ENCODE measurements at regions not wholly inside any gene's neighbourhood (a gene's known extent, or its start where the extent isn't known, plus 50 kb on each side); places are given as distances from the start of the nearest gene placed in this dataset.
"Not testable (repeated sequence)": the region's sequence is repeated elsewhere in the genome, so short reads cannot be mapped to it uniquely, and the experiment has no call there.

DNA sequence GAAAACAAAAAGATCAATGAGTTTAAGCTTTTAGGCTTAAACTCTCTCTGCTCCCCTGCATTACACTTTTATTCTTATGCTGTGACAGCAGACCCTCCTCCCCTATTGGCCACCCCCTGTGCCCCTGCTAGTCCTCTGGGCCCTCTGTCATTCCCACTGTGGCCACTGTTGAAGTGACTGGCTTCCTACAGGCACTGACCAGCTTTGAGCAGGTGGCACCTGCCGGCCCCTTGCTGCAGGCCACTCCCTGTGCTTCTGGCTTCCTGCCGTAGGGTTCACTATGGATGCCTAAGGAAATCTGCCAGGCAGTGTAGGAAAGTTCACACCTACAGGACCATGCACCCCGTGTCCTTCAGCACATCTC lies 156.5 kb upstream of the L3MBTL4 start:
- DNase-seq (ENCODE audit: unreplicated experiment) = no peak
- H3K27ac Mint-ChIP-seq (ENCODE audit: low read depth, unreplicated experiment) = no peak overlapping the region
- no peaks in the 10 kb centered on the region for H3K9me3 Mint-ChIP-seq (ENCODE audit: unreplicated experiment)
- no peaks in the 10 kb centered on the region for H3K36me3 Mint-ChIP-seq (ENCODE audit: insufficient read depth, unreplicated experiment)
- ChIA-PET CTCF (no interaction called here), POLR2A (no interaction called here)
- H3K27me3 Mint-ChIP-seq (ENCODE audit: insufficient read depth, unreplicated experiment) = no peaks in the 10 kb centered on the region
- intact Hi-C loops (cut with micrococcal nuclease) = no loop called here
- H3K4me1 Mint-ChIP-seq (ENCODE audit: insufficient read depth, unreplicated experiment) = peaks cover 13% of the 10 kb centered on the region
- BruUV-seq (replicated peaks) = no TSS peak
- no peak overlapping the region for H3K4me3 Mint-ChIP-seq (ENCODE audit: unreplicated experiment)
- TF ChIP-seq, protein P1, sequence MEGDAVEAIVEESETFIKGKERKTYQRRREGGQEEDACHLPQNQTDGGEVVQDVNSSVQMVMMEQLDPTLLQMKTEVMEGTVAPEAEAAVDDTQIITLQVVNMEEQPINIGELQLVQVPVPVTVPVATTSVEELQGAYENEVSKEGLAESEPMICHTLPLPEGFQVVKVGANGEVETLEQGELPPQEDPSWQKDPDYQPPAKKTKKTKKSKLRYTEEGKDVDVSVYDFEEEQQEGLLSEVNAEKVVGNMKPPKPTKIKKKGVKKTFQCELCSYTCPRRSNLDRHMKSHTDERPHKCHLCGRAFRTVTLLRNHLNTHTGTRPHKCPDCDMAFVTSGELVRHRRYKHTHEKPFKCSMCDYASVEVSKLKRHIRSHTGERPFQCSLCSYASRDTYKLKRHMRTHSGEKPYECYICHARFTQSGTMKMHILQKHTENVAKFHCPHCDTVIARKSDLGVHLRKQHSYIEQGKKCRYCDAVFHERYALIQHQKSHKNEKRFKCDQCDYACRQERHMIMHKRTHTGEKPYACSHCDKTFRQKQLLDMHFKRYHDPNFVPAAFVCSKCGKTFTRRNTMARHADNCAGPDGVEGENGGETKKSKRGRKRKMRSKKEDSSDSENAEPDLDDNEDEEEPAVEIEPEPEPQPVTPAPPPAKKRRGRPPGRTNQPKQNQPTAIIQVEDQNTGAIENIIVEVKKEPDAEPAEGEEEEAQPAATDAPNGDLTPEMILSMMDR (IDR thresholded peaks at IDR 0.05; ENCODE audit: unreplicated experiment) = no peak

DNA sequence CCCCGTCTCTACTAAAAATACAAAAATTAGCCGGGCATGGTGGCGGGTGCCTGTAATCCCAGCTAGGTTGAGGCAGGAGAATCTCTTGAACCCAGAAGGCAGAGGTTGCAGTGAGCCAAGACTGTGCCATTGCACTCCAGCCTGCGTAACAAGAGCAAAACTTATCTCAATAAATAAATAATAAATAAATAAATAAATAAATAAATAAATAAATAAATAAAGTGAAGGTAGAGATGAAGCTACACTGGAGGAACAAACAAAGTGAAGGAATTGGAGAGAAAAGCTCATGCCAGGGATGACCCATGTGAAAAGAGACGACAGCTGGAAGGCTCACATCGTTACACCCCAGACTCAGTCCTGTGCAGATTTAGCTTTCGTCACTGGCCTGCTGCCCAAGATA lies 157.3 kb upstream of the ARHGAP28 start:
- DNase-seq (ENCODE audit: unreplicated experiment); H3K9me3 Mint-ChIP-seq (ENCODE audit: unreplicated experiment); POLR2A ChIA-PET; H3K36me3 Mint-ChIP-seq (ENCODE audit: insufficient read depth, unreplicated experiment); H3K27ac Mint-ChIP-seq (ENCODE audit: low read depth, unreplicated experiment); intact Hi-C loops (cut with micrococcal nuclease); H3K27me3 Mint-ChIP-seq (ENCODE audit: insufficient read depth, unreplicated experiment); BruUV-seq (replicated peaks); H3K4me3 Mint-ChIP-seq (ENCODE audit: unreplicated experiment); H3K4me1 Mint-ChIP-seq (ENCODE audit: insufficient read depth, unreplicated experiment): not testable (repeated sequence)
- CTCF ChIA-PET = interaction anchor here (0.5 to 1.1 kb wide), 2 partner anchors 26 to 1312 kb away, joined by 3 read pairs; no protein-coding TSS in a partner anchor

- no peaks in the 10 kb centered on the region for H3K27me3 Mint-ChIP-seq (ENCODE audit: insufficient read depth, unreplicated experiment)
- intact Hi-C loops (cut with micrococcal nuclease) = no loop called here
- no peaks in the 10 kb centered on the region for H3K9me3 Mint-ChIP-seq (ENCODE audit: unreplicated experiment)
- no peak overlapping the region for H3K4me3 Mint-ChIP-seq (ENCODE audit: unreplicated experiment)
- TF ChIP-seq, protein P1 (IDR thresholded peaks at IDR 0.05; ENCODE audit: unreplicated experiment) = no peak
- H3K36me3 Mint-ChIP-seq (ENCODE audit: insufficient read depth, unreplicated experiment) = no peaks in the 10 kb centered on the region
- no peaks in the 10 kb centered on the region for H3K4me1 Mint-ChIP-seq (ENCODE audit: insufficient read depth, unreplicated experiment)
- ChIA-PET POLR2A (no interaction called here), CTCF (interaction anchor here (0.7 to 1.3 kb wide), 3 partner anchors 45 to 311 kb away, joined by 3 to 5 read pairs (median 3); no protein-coding TSS in a partner anchor)
- no peak for DNase-seq (ENCODE audit: unreplicated experiment)
- no peak overlapping the region for H3K27ac Mint-ChIP-seq (ENCODE audit: low read depth, unreplicated experiment)
- no TSS peak for BruUV-seq (replicated peaks)
Observed at GRCh38 chr18:6574631-6575030, 154.9 kb upstream of the ARHGAP28 start.

DNA sequence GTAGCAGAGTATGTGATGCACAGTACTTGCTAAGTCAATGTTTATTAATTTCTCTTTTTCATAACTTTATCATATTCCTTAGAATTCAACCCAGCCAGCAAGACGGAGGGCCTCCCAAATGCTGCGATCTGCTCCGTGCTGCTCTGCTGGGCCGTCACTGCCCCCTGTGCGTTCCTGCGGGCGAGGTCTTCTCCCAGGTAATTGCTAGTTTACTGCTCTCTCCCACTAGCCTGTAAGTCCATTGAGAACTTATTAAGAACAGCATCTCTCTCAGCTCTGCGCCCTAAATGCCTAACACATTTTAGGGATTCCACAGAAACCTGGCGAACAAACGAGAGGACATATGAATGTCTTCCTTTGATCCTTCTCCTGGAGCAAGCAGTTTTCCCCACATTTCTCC lies 153.6 kb upstream of the ARHGAP28 start:
- ChIA-PET CTCF (interaction anchor here (0.7 kb wide), 1 partner anchor 232 kb away, joined by 3 read pairs; no protein-coding TSS in a partner anchor), POLR2A (no interaction called here)
- no TSS peak for BruUV-seq (replicated peaks)
- Mint-ChIP-seq H3K4me3 (ENCODE audit: unreplicated experiment) (no peak overlapping the region), H3K27me3 (ENCODE audit: insufficient read depth, unreplicated experiment) (no peaks in the 10 kb centered on the region), H3K27ac (ENCODE audit: low read depth, unreplicated experiment) (no peak overlapping the region), H3K9me3 (ENCODE audit: unreplicated experiment) (no peaks in the 10 kb centered on the region), H3K4me1 (ENCODE audit: insufficient read depth, unreplicated experiment) (no peaks in the 10 kb centered on the region), H3K36me3 (ENCODE audit: insufficient read depth, unreplicated experiment) (no peaks in the 10 kb centered on the region)
- intact Hi-C loops (cut with micrococcal nuclease) = no loop called here
- TF ChIP-seq, protein P1 (IDR thresholded peaks at IDR 0.05; ENCODE audit: unreplicated experiment) = no peak
- no peak for DNase-seq (ENCODE audit: unreplicated experiment)

Measured in MCF 10A (cell line).